ENCODE measurements at regions not wholly inside any gene's neighbourhood (a gene's known extent, or its start where the extent isn't known, plus 50 kb on each side); places are given as distances from the start of the nearest gene placed in this dataset.

- TF ChIP-seq REST (IDR thresholded peaks at IDR 0.05; ENCODE audit: low read depth, low read length) (no peak), CHD1 (IDR thresholded peaks at IDR 0.05; ENCODE audit: low read depth, low read length) (no peak), SKIL (IDR thresholded peaks at IDR 0.05; ENCODE audit: low read depth, poor library complexity, severe bottlenecking) (no peak), JUNB (IDR thresholded peaks at IDR 0.05) (no peak), CEBPB (IDR thresholded peaks at IDR 0.05; ENCODE audit: borderline replicate concordance in 1 of 2, low read depth in 2 of 2, low read length in 2 of 2) (no peak), TBL1XR1 (IDR thresholded peaks at IDR 0.05; ENCODE audit: low read depth, low read length) (no peak), BACH1 (IDR thresholded peaks at IDR 0.05; ENCODE audit: borderline replicate concordance) (no peak), YY1 (IDR thresholded peaks at IDR 0.05; ENCODE audit: low read depth, low read length) (no peak), NFYA (IDR thresholded peaks at IDR 0.05; ENCODE audit: borderline replicate concordance, low read depth, low read length) (no peak), SMC3 (IDR thresholded peaks at IDR 0.05; ENCODE audit: borderline replicate concordance, low read length) (no peak)
Observed at GRCh38 chr2:190766174-190766572, 114.4 kb upstream of the GLS start (continued).
